GM12878 (cell line): ENCODE measurements at regions not wholly inside any gene's neighbourhood (a gene's known extent, or its start where the extent isn't known, plus 50 kb on each side); places are given as distances from the start of the nearest gene placed in this dataset.

Source experiments
- ATAC-seq: fragments of 200-7000 bp; cut with Tn5 transposase; 3 replicates; pipeline ENCODE4 v1.9.1; 2020; ENCODE audit warnings: mild to moderate bottlenecking, moderate library complexity
- BruUV-seq: library from RNA; stranded (reverse); fragments of 400-500 nt; replicated peaks from 2 replicates; lab custom pipeline; 2021; lab: Mats Ljungman, UMichigan
- CTCF ChIA-PET: fragments of 300-600 bp; sonication (Branson Sonifier 250); formaldehyde crosslinking; extraction: SDS; loops from one replicate; lab custom pipeline; 2021; ENCODE audit warnings: inconsistent platforms; lab: Yijun Ruan, JAX
- POLR2A ChIA-PET: fragments of 350-600 bp; formaldehyde crosslinking; extraction: SDS; loops from one replicate; lab custom pipeline; 2021; ENCODE audit warnings: inconsistent platforms; lab: Charles Lee
- RAD21 ChIA-PET: fragments of 300-600 bp; sonication (Branson Sonifier 250); formaldehyde crosslinking; loops from one replicate; lab custom pipeline; 2023; ENCODE audit warnings: antibody characterized with exemption; ENCODE audit not compliant: unreplicated experiment; lab: Charles Lee
- SMC1A ChIA-PET: fragments of 300-600 bp; sonication (Branson Sonifier 250); formaldehyde crosslinking; loops from one replicate; lab custom pipeline; 2023; ENCODE audit not compliant: unreplicated experiment, uncharacterized antibody; lab: Charles Lee
- DNase-seq: peaks from one replicate; pipeline ENCODE4 v3.0.0-alpha.2; 2011; ENCODE audit warnings: low read depth, low spot score
- FAIRE-seq: peaks from 3 replicates; lab custom pipeline; 2011; peaks lifted over from hg19 to GRCh38; lab: Jason Lieb, UNC
- H2AFZ ChIP-seq: 2 replicates; pipeline ENCODE4 v1.6.0; 2011; ENCODE audit warnings: low read depth, low read length, control low read depth; ENCODE audit not compliant: control insufficient read depth
- H3K27ac ChIP-seq: 2 replicates; pipeline ENCODE4 v1.5.1; 2011; ENCODE audit warnings: control low read depth; ENCODE audit not compliant: control insufficient read depth, insufficient read depth
- H3K27me3 ChIP-seq, 2 experiments: replicated peaks in 1 of 2; 2 replicates each; pipeline versions ENCODE4 v1.6.0 to v1.6.1; 2011; ENCODE audit warnings: low read length in 1 of 2; ENCODE audit not compliant: control insufficient read depth in 2 of 2, insufficient read depth in 2 of 2
- H3K36me3 ChIP-seq, 2 experiments: 2 replicates each; pipeline ENCODE4 v1.5.1; 2011; ENCODE audit warnings: low read length in 1 of 2; ENCODE audit not compliant: control insufficient read depth in 2 of 2, insufficient read depth in 2 of 2
- H3K4me1 ChIP-seq: 2 replicates; pipeline ENCODE4 v1.6.1; 2011; ENCODE audit warnings: mild to moderate bottlenecking, low read length, moderate library complexity, mixed read lengths; ENCODE audit not compliant: control insufficient read depth, insufficient read depth
- H3K4me2 ChIP-seq: 2 replicates; pipeline ENCODE4 v1.6.0; 2011; ENCODE audit warnings: control low read depth; ENCODE audit not compliant: control insufficient read depth, insufficient read depth
- H3K4me3 ChIP-seq: fragments of 200-600 bp; sonication (generic); 2 replicates; pipeline ENCODE4 v1.5.1; 2016
- H3K79me2 ChIP-seq: 2 replicates; pipeline ENCODE4 v1.6.0; 2011; ENCODE audit warnings: low read length; ENCODE audit not compliant: control insufficient read depth, insufficient read depth
- H3K9ac ChIP-seq: 2 replicates; pipeline ENCODE4 v1.8.0; 2011; ENCODE audit warnings: low read length, control low read depth, mixed read lengths; ENCODE audit not compliant: control insufficient read depth, insufficient read depth
- H3K9me3 ChIP-seq: replicated peaks from 3 replicates; pipeline ENCODE4 v1.5.1; 2011; ENCODE audit warnings: mild to moderate bottlenecking, low read length; ENCODE audit not compliant: control insufficient read depth, insufficient read depth
- H4K20me1 ChIP-seq: 2 replicates; pipeline ENCODE4 v1.6.0; 2011; ENCODE audit not compliant: control insufficient read depth, insufficient read depth
- JUNB ChIP-seq: IDR thresholded peaks from 2 replicates; pipeline ENCODE4 v1.6.1; 2016; ENCODE audit warnings: antibody characterized with exemption, mild to moderate bottlenecking
- NFIC ChIP-seq: IDR thresholded peaks from 2 replicates; pipeline ENCODE4 v1.6.1; 2012; ENCODE audit warnings: low read depth, mild to moderate bottlenecking, inconsistent platforms, low read length, moderate library complexity
- RELB ChIP-seq: fragments of 450-650 bp; IDR thresholded peaks from 2 replicates; pipeline ENCODE4 v1.6.1; 2017; ENCODE audit warnings: low read depth, mild to moderate bottlenecking, moderate library complexity
- REST ChIP-seq: IDR thresholded peaks from 2 replicates; pipeline ENCODE4 v1.6.1; 2012; ENCODE audit warnings: mild to moderate bottlenecking, low read depth, low read length
- TARDBP ChIP-seq: IDR thresholded peaks from 2 replicates; pipeline ENCODE4 v1.6.1; 2016; ENCODE audit warnings: borderline replicate concordance
- WGBS: methylation state at CpG from one replicate; pipeline ENCODE4 v1.1.6; 2016; ENCODE audit warnings: low lambda C conversion rate; ENCODE audit not compliant: insufficient replicate concordance, insufficient coverage; ENCODE audit errors: missing lambda C conversion rate; 5-methylcytosine and 5-hydroxymethylcytosine counted together
- in situ Hi-C: fragments of 300-500 bp; cut with MboI; formaldehyde crosslinking; loops from 9 replicates; pipeline ENCODE4 v1.14.3; 2018; ENCODE audit warnings: mixed read lengths
- intact Hi-C: fragments of 100-400 bp; cut with micrococcal nuclease; formaldehyde crosslinking; loops from one replicate; pipeline ENCODE4 v1.14.2; 2022; ENCODE audit not compliant: unreplicated experiment

GRCh38 chr2:64296695-64297346 is 152.6 kb upstream of the PELI1 start:
- no TSS peak for BruUV-seq
- in situ Hi-C loops, result no loop called here
- FAIRE-seq (no peak), DNase-seq (no peak), ATAC-seq (no peak)
- SMC1A ChIA-PET, result interaction anchor here (0.8 to 12.2 kb wide), 25 partner anchors 13 to 247 kb away, joined by 3 to 168 read pairs (median 7); no protein-coding TSS in a partner anchor
- Histone ChIP-seq H3K4me2 (no peak overlapping the region), H3K79me2 (no peaks in the 10 kb centered on the region), H2AFZ (no peak overlapping the region), H3K27me3 (no peaks in the 10 kb centered on the region), H4K20me1 (no peaks in the 10 kb centered on the region), H3K4me3 (no peak overlapping the region), H3K9ac (no peak overlapping the region), H3K36me3 (no peaks in the 10 kb centered on the region), H3K9me3 (no peaks in the 10 kb centered on the region), H3K27ac (no peak overlapping the region), H3K4me1 (peaks cover 14% of the 10 kb centered on the region)
- RAD21 ChIA-PET, result interaction anchor here (1.0 to 9.1 kb wide), 13 partner anchors 16 to 247 kb away, joined by 3 to 157 read pairs (median 10); no protein-coding TSS in a partner anchor
- POLR2A ChIA-PET, result interaction anchor here (0.6 to 5.0 kb wide), 7 partner anchors 18 to 323 kb away, joined by 3 to 25 read pairs (median 4); no protein-coding TSS in a partner anchor
- TF ChIP-seq REST (peak; percentile 94), JUNB (peak; percentile 46; the same call in 1 of the 2 replicates), NFIC (no peak), RELB (peak; percentile 10; the same call in 1 of the 2 replicates), TARDBP (no peak)
- CTCF ChIA-PET, result interaction anchor here (0.6 to 11.9 kb wide), 13 partner anchors 16 to 706 kb away, joined by 3 to 109 read pairs (median 6); no protein-coding TSS in a partner anchor
- WGBS, result 63% methylated on average over 8 of the region's 8 CpGs
- intact Hi-C loops, result no loop called here
